CD4-positive, alpha-beta T cell (primary cell): ENCODE measurements at regions not wholly inside any gene's neighbourhood (a gene's known extent, or its start where the extent isn't known, plus 50 kb on each side); places are given as distances from the start of the nearest gene placed in this dataset.

Source experiments
- ATAC-seq: fragments of 200-7000 bp; cut with Tn5 transposase; one replicate; pipeline ENCODE4 v1.10.0; 2022; ENCODE audit warnings: mild to moderate bottlenecking; ENCODE audit not compliant: poor library complexity
- CTCF ChIA-PET: fragments of 350-600 bp; sonication (Branson Sonifier 250); formaldehyde crosslinking; loops from one replicate; lab custom pipeline; 2021; ENCODE audit warnings: antibody characterized with exemption, inconsistent platforms; lab: Charles Lee
- POLR2A ChIA-PET: fragments of 350-600 bp; sonication (Branson Sonifier 250); formaldehyde crosslinking; loops from one replicate; lab custom pipeline; 2021; ENCODE audit warnings: antibody characterized with exemption, inconsistent platforms; lab: Charles Lee
- DNase-seq, 14 experiments: peaks; one replicate each; pipeline ENCODE4 v3.0.0-alpha.2; 2013 to 2020; ENCODE audit warnings: mixed read lengths in 2 of 14
- H3K27ac ChIP-seq, 2 donors: one replicate each; pipeline versions ENCODE4 v1.5.1 to v1.7.0; 2013; ENCODE audit warnings: low read length in 2 of 2, low read depth in 1 of 2, mild to moderate bottlenecking in 1 of 2
- H3K27me3 ChIP-seq, 2 experiments: 1 replicate in 1 of 2; 2 replicates in 1 of 2; pipeline versions ENCODE4 v1.6.1 to v1.7.0; 2013; ENCODE audit warnings: low read length in 2 of 2, control low read depth in 1 of 2, mild to moderate bottlenecking in 1 of 2, moderate library complexity in 1 of 2; ENCODE audit not compliant: insufficient read depth in 2 of 2, control insufficient read depth in 1 of 2
- H3K36me3 ChIP-seq: one replicate; pipeline ENCODE4 v1.6.1; 2013; ENCODE audit warnings: low read length, control low read depth; ENCODE audit not compliant: insufficient read depth
- H3K4me1 ChIP-seq: one replicate; pipeline ENCODE4 v1.6.1; 2013; ENCODE audit warnings: low read length, control low read depth; ENCODE audit not compliant: insufficient read depth
- H3K4me3 ChIP-seq: one replicate; pipeline ENCODE4 v1.5.1; 2013; ENCODE audit warnings: mild to moderate bottlenecking, low read length, moderate library complexity
- H3K9me3 ChIP-seq, 2 experiments: 1 replicate in 1 of 2; 2 replicates in 1 of 2; pipeline versions ENCODE4 v1.6.1 to v1.7.0; 2013; ENCODE audit warnings: low read length in 2 of 2, mild to moderate bottlenecking in 2 of 2, control low read depth in 1 of 2, moderate library complexity in 1 of 2; ENCODE audit not compliant: control insufficient read depth in 1 of 2, insufficient read depth in 1 of 2
- H3K27ac Mint-ChIP-seq: one replicate; pipeline ENCODE4 v1.8.0; 2020; ENCODE audit warnings: mixed read lengths
- H3K27me3 Mint-ChIP-seq: one replicate; pipeline ENCODE4 v1.8.0; 2021; ENCODE audit warnings: mixed read lengths
- H3K36me3 Mint-ChIP-seq: one replicate; pipeline ENCODE4 v1.8.0; 2021; ENCODE audit warnings: low read depth, mixed read lengths
- H3K4me1 Mint-ChIP-seq: one replicate; pipeline ENCODE4 v1.8.0; 2021; ENCODE audit warnings: low read depth, mixed read lengths
- H3K4me3 Mint-ChIP-seq: one replicate; pipeline ENCODE4 v1.8.0; 2020; ENCODE audit warnings: mild to moderate bottlenecking, mixed read lengths
- H3K9me3 Mint-ChIP-seq: one replicate; pipeline ENCODE4 v1.8.0; 2020; ENCODE audit warnings: mixed read lengths
- intact Hi-C, 2 experiments: fragments of 100-400 bp; cut with DNase I in 1 of 2; cut with micrococcal nuclease in 1 of 2; formaldehyde crosslinking; loops; one replicate each; pipeline versions ENCODE4 v1.15.1 to v1.9.0; 2023 to 2025; cut with DNase I, micrococcal nuclease
- TF ChIP-seq, protein P1 (sequence below): fragments of 200-600 bp; IDR thresholded peaks from one replicate; pipeline ENCODE4 v1.8.0; 2022; ENCODE audit warnings: antibody characterized with exemption, mild to moderate bottlenecking

DNA sequence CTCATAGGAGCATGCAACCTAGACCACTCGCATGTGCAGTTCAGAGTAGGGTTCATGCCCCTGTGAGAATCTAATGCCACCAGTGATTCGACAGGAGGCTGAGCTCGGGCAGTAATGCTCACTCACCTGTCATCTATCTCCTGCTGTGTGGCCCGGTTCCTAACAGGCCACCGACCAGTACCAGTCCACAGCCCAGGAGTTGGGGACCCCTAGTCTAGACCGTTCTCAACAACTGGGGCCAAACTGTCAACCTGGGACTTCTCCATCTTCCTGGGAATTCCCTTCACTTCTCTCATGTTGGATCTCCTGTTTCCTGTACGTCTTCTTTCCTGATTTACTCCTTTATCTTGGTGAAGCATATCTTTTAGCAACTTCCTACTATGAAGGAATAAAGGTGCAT is 79.4 kb upstream of the HELT start:
- no peaks in the 10 kb centered on the region for H3K4me1 Mint-ChIP-seq
- ChIA-PET CTCF (no interaction called here), POLR2A (no interaction called here)

DNA sequence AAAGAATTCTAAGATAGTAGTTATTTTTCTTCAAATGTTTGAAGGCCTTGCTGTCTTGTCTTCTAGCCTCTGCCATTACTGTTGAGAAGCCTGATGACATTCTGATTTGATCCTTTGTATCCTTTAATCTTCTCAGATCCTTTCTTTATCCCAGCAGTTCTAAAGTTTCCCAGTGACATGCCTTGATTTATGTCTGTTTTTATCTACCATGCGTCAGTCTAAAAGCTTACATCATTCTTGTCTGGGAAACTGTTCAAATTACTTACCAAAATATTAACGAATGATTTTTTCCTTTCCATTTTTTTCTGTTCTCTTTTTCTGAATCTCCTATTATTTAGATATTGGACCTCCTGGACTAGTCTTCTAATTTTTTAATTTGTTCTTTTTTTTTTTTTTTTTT is 78.3 kb upstream of the HELT start:
- ATAC-seq (no peak), DNase-seq (no peak)
- H3K4me3 ChIP-seq, result no peak overlapping the region
- TF ChIP-seq, protein P1, sequence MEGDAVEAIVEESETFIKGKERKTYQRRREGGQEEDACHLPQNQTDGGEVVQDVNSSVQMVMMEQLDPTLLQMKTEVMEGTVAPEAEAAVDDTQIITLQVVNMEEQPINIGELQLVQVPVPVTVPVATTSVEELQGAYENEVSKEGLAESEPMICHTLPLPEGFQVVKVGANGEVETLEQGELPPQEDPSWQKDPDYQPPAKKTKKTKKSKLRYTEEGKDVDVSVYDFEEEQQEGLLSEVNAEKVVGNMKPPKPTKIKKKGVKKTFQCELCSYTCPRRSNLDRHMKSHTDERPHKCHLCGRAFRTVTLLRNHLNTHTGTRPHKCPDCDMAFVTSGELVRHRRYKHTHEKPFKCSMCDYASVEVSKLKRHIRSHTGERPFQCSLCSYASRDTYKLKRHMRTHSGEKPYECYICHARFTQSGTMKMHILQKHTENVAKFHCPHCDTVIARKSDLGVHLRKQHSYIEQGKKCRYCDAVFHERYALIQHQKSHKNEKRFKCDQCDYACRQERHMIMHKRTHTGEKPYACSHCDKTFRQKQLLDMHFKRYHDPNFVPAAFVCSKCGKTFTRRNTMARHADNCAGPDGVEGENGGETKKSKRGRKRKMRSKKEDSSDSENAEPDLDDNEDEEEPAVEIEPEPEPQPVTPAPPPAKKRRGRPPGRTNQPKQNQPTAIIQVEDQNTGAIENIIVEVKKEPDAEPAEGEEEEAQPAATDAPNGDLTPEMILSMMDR, result no peak
- Mint-ChIP-seq H3K4me1 (no peaks in the 10 kb centered on the region), H3K4me3 (no peak overlapping the region), H3K27ac (no peak overlapping the region), H3K36me3 (no peaks in the 10 kb centered on the region), H3K27me3 (peaks cover under 1% of the 10 kb centered on the region), H3K9me3 (no peaks in the 10 kb centered on the region)
- ChIA-PET POLR2A (no interaction called here), CTCF (no interaction called here)
- no peaks in the 10 kb centered on the region for H3K9me3 ChIP-seq
- H3K36me3 ChIP-seq, result no peaks in the 10 kb centered on the region
- no peaks in the 10 kb centered on the region for H3K4me1 ChIP-seq
- intact Hi-C loops, result no loop called here
- no peaks in the 10 kb centered on the region for H3K27me3 ChIP-seq
- no peak overlapping the region for H3K27ac ChIP-seq

More for the DNA sequence above, 79.4 kb upstream of the HELT start:
- peaks cover 7% of the 10 kb centered on the region for H3K27me3 Mint-ChIP-seq
- no peaks in the 10 kb centered on the region for H3K27me3 ChIP-seq
- H3K36me3 ChIP-seq, result no peaks in the 10 kb centered on the region
- H3K27ac ChIP-seq, result no peak overlapping the region
- H3K9me3 Mint-ChIP-seq, result no peaks in the 10 kb centered on the region
- no peak for ATAC-seq
- H3K27ac Mint-ChIP-seq, result no peak overlapping the region
- no peak overlapping the region for H3K4me3 ChIP-seq
- H3K4me1 ChIP-seq, result no peaks in the 10 kb centered on the region
- intact Hi-C loops, result no loop called here
- no peaks in the 10 kb centered on the region for H3K36me3 Mint-ChIP-seq
- no peak overlapping the region for H3K4me3 Mint-ChIP-seq
- DNase-seq, result no peak
- TF ChIP-seq, protein P1, result no peak
- H3K9me3 ChIP-seq, result no peaks in the 10 kb centered on the region

DNA sequence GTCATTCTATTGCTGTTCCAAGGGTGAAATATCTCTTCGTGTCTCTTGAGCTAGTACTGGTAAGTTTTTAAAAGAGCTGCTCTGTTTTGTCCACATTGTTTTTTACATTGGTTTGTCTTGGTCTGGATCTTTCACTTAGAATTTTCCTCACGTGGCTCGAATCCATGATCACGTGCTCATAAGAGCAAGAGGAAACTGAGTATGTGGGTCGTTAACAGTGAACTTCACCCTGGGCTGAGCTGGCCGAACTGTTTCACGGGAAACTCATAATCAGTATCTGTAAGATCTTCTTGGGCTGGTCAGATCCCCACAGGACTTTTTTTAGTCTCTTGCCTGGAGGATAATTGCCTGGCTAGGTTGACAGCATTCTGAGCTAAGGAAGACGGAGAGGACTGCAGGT is 77.8 kb upstream of the HELT start:
- Histone ChIP-seq H3K36me3 (no peaks in the 10 kb centered on the region), H3K4me3 (no peak overlapping the region), H3K4me1 (no peaks in the 10 kb centered on the region), H3K27me3 (no peaks in the 10 kb centered on the region), H3K27ac (no peak overlapping the region), H3K9me3 (no peaks in the 10 kb centered on the region)
- H3K27ac Mint-ChIP-seq, result no peak overlapping the region
- intact Hi-C loops, result no loop called here
- ATAC-seq (no peak), DNase-seq (no peak)
- H3K27me3 Mint-ChIP-seq, result no peaks in the 10 kb centered on the region
- POLR2A ChIA-PET, result no interaction called here
- TF ChIP-seq, protein P1, result no peak
- no peaks in the 10 kb centered on the region for H3K9me3 Mint-ChIP-seq
- no peaks in the 10 kb centered on the region for H3K36me3 Mint-ChIP-seq
- H3K4me1 Mint-ChIP-seq, result no peaks in the 10 kb centered on the region
- no peak overlapping the region for H3K4me3 Mint-ChIP-seq
- CTCF ChIA-PET, result no interaction called here
